PC-3 (cell line): ENCODE measurements at regions not wholly inside any gene's neighbourhood (a gene's known extent, or its start where the extent isn't known, plus 50 kb on each side); places are given as distances from the start of the nearest gene placed in this dataset.

ENCODE experiments used
- CTCF ChIP-seq: fragments of 300-600 bp; sonication (generic); conservative IDR thresholded peaks from 2 replicates; pipeline ENCODE4 v1.5.1; 2017; ENCODE audit warnings: antibody characterized with exemption, low read depth, mild to moderate bottlenecking, low read length
- EZH2 ChIP-seq: fragments of 300-600 bp; sonication (generic); IDR thresholded peaks from one replicate; pipeline ENCODE4 v1.6.1; 2017; ENCODE audit warnings: antibody characterized with exemption, mild to moderate bottlenecking, low read length; ENCODE audit not compliant: unreplicated experiment
- EZH2phosphoT487 ChIP-seq: fragments of 300-600 bp; sonication (generic); IDR thresholded peaks from 2 replicates; pipeline ENCODE4 v1.6.1; 2018; ENCODE audit warnings: mild to moderate bottlenecking, antibody characterized with exemption, low read length, borderline replicate concordance

- TF ChIP-seq CTCF (no peak), EZH2phosphoT487 (no peak), EZH2 (no peak)
These were observed 66.8 kb upstream of the ADCY2 start for GRCh38 chr5:7329141-7329540.
